D721Med (cell line): ENCODE measurements at regions not wholly inside any gene's neighbourhood (a gene's known extent, or its start where the extent isn't known, plus 50 kb on each side); places are given as distances from the start of the nearest gene placed in this dataset.

Experiments
- DNase-seq: peaks from one replicate; pipeline ENCODE4 v3.0.0; 2011; ENCODE audit warnings: low spot score; ENCODE audit not compliant: insufficient read length
- FAIRE-seq: peaks from 2 replicates; lab custom pipeline; 2011; peaks lifted over from hg19 to GRCh38; lab: Jason Lieb, UNC
- CTCF ChIP-seq: IDR thresholded peaks from 2 replicates; pipeline ENCODE4 v1.5.1; 2012; ENCODE audit warnings: mild to moderate bottlenecking, control low read depth; ENCODE audit not compliant: insufficient read depth; ENCODE audit errors: missing control alignments

GRCh38 chr13:74398599-74398998 is 264.4 kb upstream of the KLF12 start:
- no peak for TF ChIP-seq CTCF
- FAIRE-seq: no peak
- DNase-seq: no peak

- no peak for DNase-seq
- TF ChIP-seq CTCF: no peak
- FAIRE-seq: no peak
Observed at GRCh38 chr13:74389056-74389455, 254.9 kb upstream of the KLF12 start.

- TF ChIP-seq CTCF: no peak
- DNase-seq (no peak), FAIRE-seq (no peak)
Observed at GRCh38 chr13:74388626-74389025, 254.4 kb upstream of the KLF12 start.

GRCh38 chr13:74372511-74372910 is 238.3 kb upstream of the KLF12 start:
- DNase-seq (no peak), FAIRE-seq (no peak)
- TF ChIP-seq CTCF: no peak

GRCh38 chr13:74367193-74367592 is 233.0 kb upstream of the KLF12 start:
- no peak for TF ChIP-seq CTCF
- FAIRE-seq (no peak), DNase-seq (no peak)

GRCh38 chr13:74361274-74361673 is 227.1 kb upstream of the KLF12 start:
- DNase-seq: no peak
- no peak for TF ChIP-seq CTCF
- FAIRE-seq: no peak

GRCh38 chr13:74346960-74347359 is 212.8 kb upstream of the KLF12 start:
- TF ChIP-seq CTCF: no peak
- FAIRE-seq: no peak
- DNase-seq: no peak
